Mononuclear cell (primary cell): ENCODE measurements at regions not wholly inside any gene's neighbourhood (a gene's known extent, or its start where the extent isn't known, plus 50 kb on each side); places are given as distances from the start of the nearest gene placed in this dataset.

Experiments
- H3K27me3 ChIP-seq: 2 replicates; pipeline ENCODE4 v1.6.0; 2011; ENCODE audit warnings: low read length, control low read depth; ENCODE audit not compliant: insufficient read depth
- H3K4me1 ChIP-seq: 2 replicates; pipeline ENCODE4 v1.5.1; 2011; ENCODE audit warnings: mild to moderate bottlenecking, low read length, control low read depth; ENCODE audit not compliant: insufficient read depth
- H3K4me3 ChIP-seq: 2 replicates; pipeline ENCODE4 v1.5.1; 2011; ENCODE audit warnings: mild to moderate bottlenecking, low read length, moderate library complexity
- H3K9me3 ChIP-seq: 2 replicates; pipeline ENCODE4 v1.5.1; 2011; ENCODE audit warnings: low read depth, mild to moderate bottlenecking, control low read depth, low read length

DNA sequence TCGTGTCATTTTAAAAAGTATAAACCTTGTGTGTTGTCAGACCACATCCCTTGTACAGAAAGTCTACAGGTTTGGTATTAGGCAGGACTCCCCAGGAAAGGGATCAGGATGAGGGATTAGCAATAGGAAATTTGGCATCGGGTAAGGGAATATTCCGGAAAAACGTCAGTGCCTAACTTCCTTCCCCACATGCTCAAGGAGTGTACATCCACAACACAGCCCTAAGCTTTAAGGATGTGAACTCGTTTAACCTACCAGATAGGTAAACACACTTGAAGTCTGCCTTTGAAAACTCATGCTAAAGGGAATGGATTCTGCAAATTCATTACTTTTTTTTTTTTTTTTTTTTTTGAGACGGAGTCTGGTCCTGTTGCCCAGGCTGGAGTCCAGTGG lies 194.9 kb downstream of the SKIDA1 start:
- Histone ChIP-seq H3K27me3 (no peaks in the 10 kb centered on the region), H3K9me3 (no peaks in the 10 kb centered on the region), H3K4me1 (no peaks in the 10 kb centered on the region), H3K4me3 (no peak overlapping the region)

DNA sequence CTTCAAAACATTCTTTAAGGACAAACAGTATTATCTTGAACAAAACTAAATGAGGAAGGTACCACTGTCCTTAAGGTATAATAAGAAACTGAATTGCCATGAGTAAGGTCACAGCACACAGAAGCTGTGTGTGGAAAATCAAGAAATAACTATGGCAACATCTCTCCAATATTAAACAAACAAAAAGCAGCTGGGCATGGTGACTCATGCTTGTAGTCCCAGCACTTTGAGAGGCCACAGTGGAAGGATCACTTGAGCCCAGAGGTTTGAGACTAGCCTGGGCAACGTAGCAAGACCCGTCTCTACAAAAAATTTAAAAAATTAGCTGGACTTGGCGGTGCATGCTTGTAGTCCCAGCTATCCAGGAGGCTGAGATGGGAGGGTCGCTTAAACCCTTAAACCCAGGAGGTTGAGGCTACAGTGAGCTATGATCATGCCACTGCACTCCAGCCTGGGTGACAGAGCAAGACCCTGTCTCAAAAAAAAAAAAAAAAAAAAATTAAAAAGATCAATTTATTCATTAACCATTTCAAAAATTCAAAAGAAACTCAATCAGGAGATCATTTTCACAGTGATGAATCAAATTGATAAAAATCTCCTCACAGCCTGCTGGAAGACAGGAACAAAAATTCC lies 195.4 kb downstream of the SKIDA1 start:
- Histone ChIP-seq H3K27me3 (no peaks in the 10 kb centered on the region), H3K4me3 (no peak overlapping the region), H3K9me3 (no peaks in the 10 kb centered on the region), H3K4me1 (no peaks in the 10 kb centered on the region)

DNA sequence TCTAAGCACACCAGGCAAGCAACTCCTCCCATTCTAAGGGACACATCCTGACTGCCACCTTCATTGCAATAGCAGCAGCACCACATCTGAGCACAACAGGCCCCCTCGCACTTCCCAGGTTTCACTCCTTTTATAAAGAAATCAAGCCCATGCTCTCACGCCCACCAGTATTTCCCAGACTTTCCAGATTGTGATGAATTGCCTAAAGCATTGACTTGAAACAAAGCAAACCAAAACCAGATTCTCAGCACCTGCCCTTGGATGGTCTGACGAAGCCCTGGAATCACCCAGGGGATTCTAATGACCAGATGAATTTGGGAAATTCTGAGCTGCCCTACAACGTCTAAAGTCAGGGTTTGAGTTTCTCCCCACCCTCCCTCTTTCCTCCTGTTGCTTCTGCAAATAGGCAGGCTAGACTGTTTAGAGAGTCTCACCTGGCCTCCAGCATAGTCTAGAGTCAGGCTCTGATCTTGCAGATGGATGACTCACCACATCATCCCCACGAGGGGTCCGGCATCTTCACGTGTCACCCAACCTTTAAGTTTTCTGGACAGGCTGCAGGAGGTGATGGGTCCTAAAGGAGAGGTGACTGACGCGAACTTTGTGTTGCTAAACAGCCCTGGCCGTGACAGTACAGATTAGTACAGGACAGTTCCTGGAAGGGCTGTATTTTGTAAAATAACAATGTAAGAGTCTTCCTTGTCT lies 198.0 kb downstream of the SKIDA1 start:
- no peaks in the 10 kb centered on the region for H3K9me3 ChIP-seq
- H3K4me3 ChIP-seq = no peak overlapping the region
- no peaks in the 10 kb centered on the region for H3K4me1 ChIP-seq
- H3K27me3 ChIP-seq = no peaks in the 10 kb centered on the region

DNA sequence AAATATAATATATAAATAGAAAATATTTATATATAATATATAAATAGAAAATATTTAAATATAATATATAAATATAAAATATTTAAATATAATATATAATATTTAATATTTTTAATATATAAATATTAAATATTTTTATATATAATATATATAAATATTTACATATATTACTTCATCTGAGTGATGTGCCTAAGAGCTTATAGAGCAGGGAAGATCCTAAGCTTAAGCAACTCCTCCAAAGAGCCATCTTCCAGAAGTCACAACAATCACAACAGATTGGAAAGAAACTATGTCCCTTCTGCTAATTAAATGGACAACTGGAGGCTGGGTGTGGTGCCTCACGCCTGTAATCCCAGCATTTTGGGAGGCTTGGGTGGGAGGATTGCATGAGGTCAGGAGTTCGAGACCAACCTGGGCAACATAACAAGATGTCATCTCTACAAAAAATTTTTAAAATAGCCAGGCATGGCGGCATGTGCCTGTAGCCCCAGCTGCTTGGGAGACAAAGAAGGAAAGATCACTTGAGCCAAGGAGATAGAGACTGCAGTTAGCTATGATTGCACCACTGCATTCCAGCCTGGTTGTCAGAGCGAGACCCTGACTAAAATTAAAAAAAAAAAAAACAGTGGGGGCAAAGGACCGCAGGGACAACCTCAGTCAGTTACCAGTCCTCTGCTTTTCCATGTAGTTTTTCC lies 198.7 kb downstream of the SKIDA1 start:
- Histone ChIP-seq H3K27me3 (no peaks in the 10 kb centered on the region), H3K4me1 (no peaks in the 10 kb centered on the region), H3K9me3 (no peaks in the 10 kb centered on the region), H3K4me3 (no peak overlapping the region)

DNA sequence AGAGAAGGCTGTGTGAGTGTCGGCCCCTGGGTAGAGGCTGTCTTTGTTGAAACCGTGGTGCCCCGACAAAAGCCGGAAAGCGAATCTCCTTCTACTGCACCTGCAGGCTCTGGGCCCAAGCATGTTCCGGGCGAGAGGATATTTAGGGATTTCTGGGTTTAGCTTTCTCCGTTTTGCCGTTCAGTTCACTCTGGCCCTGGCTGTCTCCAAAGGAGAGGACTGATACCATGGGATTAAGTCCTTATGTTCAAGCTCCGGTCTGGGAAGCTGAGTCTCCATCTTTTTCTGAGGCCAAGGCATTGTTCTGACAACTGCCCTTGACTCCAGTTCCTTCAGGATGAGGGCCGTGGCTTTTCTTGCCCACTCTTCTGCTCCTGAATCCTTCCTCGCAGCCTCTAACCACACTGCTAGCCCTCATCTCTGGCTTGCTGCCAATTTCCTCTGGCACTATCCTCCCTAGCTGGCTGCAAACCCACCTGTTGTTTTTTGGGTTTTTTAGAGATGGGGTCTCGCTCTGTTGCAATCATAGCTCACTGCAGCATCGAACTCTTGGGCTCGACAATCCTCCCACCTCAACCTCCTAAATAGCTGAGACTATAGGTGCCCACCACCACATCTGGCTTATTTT lies 206.8 kb downstream of the SKIDA1 start:
- H3K27me3 ChIP-seq = no peaks in the 10 kb centered on the region
- no peak overlapping the region for H3K4me3 ChIP-seq
- no peaks in the 10 kb centered on the region for H3K4me1 ChIP-seq
- no peaks in the 10 kb centered on the region for H3K9me3 ChIP-seq

GRCh38 chr10:21317902-21318301 lies 207.6 kb downstream of the SKIDA1 start:
- Histone ChIP-seq H3K9me3 (no peaks in the 10 kb centered on the region), H3K4me1 (no peaks in the 10 kb centered on the region), H3K4me3 (no peak overlapping the region), H3K27me3 (no peaks in the 10 kb centered on the region)

- H3K9me3 ChIP-seq = no peaks in the 10 kb centered on the region
- no peaks in the 10 kb centered on the region for H3K27me3 ChIP-seq
- H3K4me1 ChIP-seq = no peaks in the 10 kb centered on the region
- H3K4me3 ChIP-seq = no peak overlapping the region
Observed at GRCh38 chr10:21315645-21316220, 209.7 kb downstream of the SKIDA1 start.

GRCh38 chr10:21314906-21315644 lies 210.4 kb downstream of the SKIDA1 start:
- Histone ChIP-seq H3K9me3 (no peaks in the 10 kb centered on the region), H3K4me3 (no peak overlapping the region), H3K4me1 (no peaks in the 10 kb centered on the region), H3K27me3 (no peaks in the 10 kb centered on the region)

DNA sequence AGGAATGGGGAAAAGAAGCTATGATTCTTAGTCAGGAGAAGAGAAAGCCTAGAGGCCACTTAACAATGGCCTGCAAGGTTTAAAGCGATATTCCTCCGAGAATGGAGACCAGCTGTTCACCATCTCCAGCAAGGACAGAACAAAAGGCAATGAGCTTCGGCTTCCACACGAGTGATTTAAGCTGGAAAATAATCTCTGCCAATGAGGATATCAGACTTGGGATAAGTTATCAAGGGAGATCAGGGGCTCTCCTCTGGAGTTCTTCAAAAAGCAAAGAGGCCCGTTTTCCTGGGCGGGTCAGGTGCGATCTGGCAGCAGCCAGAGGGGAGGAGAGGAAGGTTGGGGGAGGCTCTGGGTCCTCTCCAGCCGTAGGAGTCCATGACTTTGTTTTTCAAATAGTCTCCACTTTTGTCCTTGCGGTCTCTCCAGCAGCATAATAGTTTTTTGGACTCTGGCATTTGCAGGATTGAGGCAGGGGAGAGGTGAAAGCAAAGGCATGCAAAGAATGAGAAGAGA lies 211.3 kb downstream of the SKIDA1 start:
- H3K27me3 ChIP-seq = no peaks in the 10 kb centered on the region
- no peaks in the 10 kb centered on the region for H3K4me1 ChIP-seq
- H3K9me3 ChIP-seq = no peaks in the 10 kb centered on the region
- no peak overlapping the region for H3K4me3 ChIP-seq

DNA sequence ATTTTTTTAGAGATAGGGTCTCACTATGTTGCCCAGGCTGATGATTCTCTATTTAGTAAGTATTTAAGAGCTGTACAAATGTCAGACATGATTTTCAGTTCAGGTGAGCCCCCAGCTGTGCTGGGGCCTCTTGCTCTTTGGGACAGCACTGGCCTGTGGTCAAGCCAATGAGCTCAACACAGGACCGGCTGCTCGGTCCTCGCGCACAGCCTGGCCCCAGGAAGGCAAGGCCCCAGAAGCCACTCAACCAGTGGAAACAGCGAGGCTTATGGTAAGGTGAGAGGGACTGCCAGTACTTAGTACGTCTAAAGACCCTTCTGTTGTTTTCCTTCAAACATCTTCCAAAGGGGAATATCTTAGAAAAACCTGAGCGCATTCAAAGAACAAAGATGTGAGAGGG lies 211.8 kb downstream of the SKIDA1 start:
- Histone ChIP-seq H3K9me3 (no peaks in the 10 kb centered on the region), H3K27me3 (no peaks in the 10 kb centered on the region), H3K4me1 (no peaks in the 10 kb centered on the region), H3K4me3 (no peak overlapping the region)

- H3K4me1 ChIP-seq = no peaks in the 10 kb centered on the region
- no peak overlapping the region for H3K4me3 ChIP-seq
- H3K9me3 ChIP-seq = no peaks in the 10 kb centered on the region
- H3K27me3 ChIP-seq = no peaks in the 10 kb centered on the region
Observed at GRCh38 chr10:21311426-21311825, 214.1 kb downstream of the SKIDA1 start.

DNA sequence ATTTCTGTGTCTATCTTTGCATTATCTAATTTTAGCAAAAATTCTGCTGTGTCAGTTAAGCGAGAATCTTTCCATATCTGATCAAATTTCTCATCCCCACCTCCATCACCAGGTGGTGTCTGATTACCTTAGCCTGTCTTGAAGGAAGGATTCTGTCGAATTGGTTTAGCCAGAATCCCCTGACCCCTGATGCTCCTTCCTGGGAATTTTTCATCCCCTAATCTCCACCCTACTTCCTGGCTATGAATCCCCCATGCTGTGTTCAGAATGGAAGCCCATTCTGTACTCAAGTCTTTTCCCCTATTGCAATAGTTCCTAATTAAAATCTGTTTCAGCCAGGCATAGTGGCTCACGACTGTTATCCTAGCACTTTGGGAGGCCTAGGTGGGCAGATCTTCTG lies 216.1 kb downstream of the SKIDA1 start:
- no peaks in the 10 kb centered on the region for H3K27me3 ChIP-seq
- H3K9me3 ChIP-seq = no peaks in the 10 kb centered on the region
- H3K4me3 ChIP-seq = no peak overlapping the region
- no peaks in the 10 kb centered on the region for H3K4me1 ChIP-seq

GRCh38 chr10:21308946-21309345 lies 216.5 kb downstream of the SKIDA1 start:
- Histone ChIP-seq H3K9me3 (no peaks in the 10 kb centered on the region), H3K4me1 (no peaks in the 10 kb centered on the region), H3K4me3 (no peak overlapping the region), H3K27me3 (no peaks in the 10 kb centered on the region)

GRCh38 chr10:21308018-21308417 lies 217.5 kb downstream of the SKIDA1 start:
- H3K9me3 ChIP-seq = no peaks in the 10 kb centered on the region
- no peaks in the 10 kb centered on the region for H3K27me3 ChIP-seq
- H3K4me3 ChIP-seq = no peak overlapping the region
- no peaks in the 10 kb centered on the region for H3K4me1 ChIP-seq
